CD14-positive monocyte (primary cell): ENCODE measurements at regions not wholly inside any gene's neighbourhood (a gene's known extent, or its start where the extent isn't known, plus 50 kb on each side); places are given as distances from the start of the nearest gene placed in this dataset.
"Not testable (repeated sequence)": the region's sequence is repeated elsewhere in the genome, so short reads cannot be mapped to it uniquely, and the experiment has no call there.

Experiments used
- DNase-seq, 3 donors: peaks; one replicate each; pipeline ENCODE4 v3.0.0-alpha.2; 2011 to 2022
- H2AFZ ChIP-seq: 2 replicates; pipeline ENCODE4 v1.6.0; 2012; ENCODE audit warnings: mild to moderate bottlenecking, low read depth, low read length, inconsistent platforms; ENCODE audit not compliant: insufficient read depth, poor library complexity, severe bottlenecking
- H3K27ac ChIP-seq, 2 donors: 1 replicate in 1 of 2; 2 replicates in 1 of 2; pipeline ENCODE4 v1.5.1; 2012 to 2013; ENCODE audit warnings: low read length in 2 of 2, control low read depth in 1 of 2, inconsistent platforms in 1 of 2, low read depth in 1 of 2, mild to moderate bottlenecking in 1 of 2
- H3K27me3 ChIP-seq, 2 donors: one replicate each; pipeline versions ENCODE4 v1.6.0 to v1.6.1; 2011 to 2013; ENCODE audit warnings: low read length in 2 of 2; ENCODE audit not compliant: control insufficient read depth in 2 of 2, insufficient read depth in 2 of 2
- H3K36me3 ChIP-seq, 2 donors: replicated peaks in 1 of 2; 1 replicate in 1 of 2; 2 replicates in 1 of 2; pipeline versions ENCODE4 v1.5.1 to v1.6.1; 2012 to 2013; ENCODE audit warnings: low read length in 2 of 2, control low read depth in 1 of 2, inconsistent platforms in 1 of 2, mild to moderate bottlenecking in 1 of 2; ENCODE audit not compliant: insufficient read depth in 2 of 2, control insufficient read depth in 1 of 2
- H3K4me1 ChIP-seq, 2 donors: 1 replicate in 1 of 2; 2 replicates in 1 of 2; pipeline versions ENCODE4 v1.5.1 to v1.6.1; 2012 to 2013; ENCODE audit warnings: low read length in 2 of 2, control low read depth in 1 of 2, inconsistent platforms in 1 of 2, mild to moderate bottlenecking in 1 of 2, moderate library complexity in 1 of 2; ENCODE audit not compliant: insufficient read depth in 2 of 2, control insufficient read depth in 1 of 2
- H3K4me2 ChIP-seq: replicated peaks from 2 replicates; pipeline ENCODE3; 2012; ENCODE audit warnings: low read length, moderate library complexity, mild to moderate bottlenecking; ENCODE audit not compliant: poor library complexity, severe bottlenecking; ENCODE audit errors: extremely low read depth
- H3K4me3 ChIP-seq, 3 experiments: fragments of 200-600 bp in 1 of 3; sonication (generic) in 1 of 3; replicated peaks in 1 of 3; 1 replicate in 2 of 3; 2 replicates in 1 of 3; pipeline ENCODE4 v1.5.1; 2011 to 2013; ENCODE audit warnings: low read length in 3 of 3, mild to moderate bottlenecking in 3 of 3, control low read depth in 2 of 3, low read depth in 2 of 3, inconsistent platforms in 1 of 3, moderate library complexity in 1 of 3
- H3K79me2 ChIP-seq: 2 replicates; pipeline ENCODE4 v1.6.0; 2012; ENCODE audit warnings: mild to moderate bottlenecking, control low read depth, inconsistent platforms, low read length, moderate library complexity; ENCODE audit not compliant: insufficient read depth
- H3K9ac ChIP-seq: 2 replicates; pipeline ENCODE4 v1.6.0; 2017; ENCODE audit warnings: low read length, mild to moderate bottlenecking; ENCODE audit not compliant: insufficient read depth, poor library complexity, severe bottlenecking
- H3K9me3 ChIP-seq, 2 donors: replicated peaks in 1 of 2; 1 replicate in 1 of 2; 2 replicates in 1 of 2; pipeline versions ENCODE4 v1.5.1 to v1.6.1; 2012 to 2013; ENCODE audit warnings: low read length in 2 of 2, control low read depth in 1 of 2; ENCODE audit not compliant: control insufficient read depth in 1 of 2, insufficient read depth in 1 of 2
- H4K20me1 ChIP-seq: 2 replicates; pipeline ENCODE4 v1.6.0; 2012; ENCODE audit warnings: mild to moderate bottlenecking, low read length, control low read depth, moderate library complexity; ENCODE audit not compliant: insufficient read depth
- H3K27ac Mint-ChIP-seq, 7 donors: one replicate each; pipeline ENCODE4 v1.8.0; 2020; ENCODE audit warnings: mild to moderate bottlenecking in 7 of 7, mixed read lengths in 7 of 7, moderate library complexity in 6 of 7, inconsistent platforms in 2 of 7
- H3K27me3 Mint-ChIP-seq, 3 donors: one replicate each; pipeline ENCODE4 v1.8.0; 2021 to 2022; ENCODE audit warnings: low read depth in 3 of 3, mild to moderate bottlenecking in 3 of 3, mixed read lengths in 3 of 3, moderate library complexity in 3 of 3, inconsistent platforms in 1 of 3
- H3K36me3 Mint-ChIP-seq, 2 donors: one replicate each; pipeline ENCODE4 v1.8.0; 2020; ENCODE audit warnings: mixed read lengths in 2 of 2, inconsistent platforms in 1 of 2, mild to moderate bottlenecking in 1 of 2
- H3K4me1 Mint-ChIP-seq: one replicate; pipeline ENCODE4 v1.8.0; 2020; ENCODE audit warnings: mild to moderate bottlenecking, mixed read lengths
- H3K4me3 Mint-ChIP-seq, 2 donors: one replicate each; pipeline ENCODE4 v1.8.0; 2020; ENCODE audit warnings: mild to moderate bottlenecking in 2 of 2, mixed read lengths in 2 of 2, moderate library complexity in 1 of 2
- H3K9me3 Mint-ChIP-seq, 7 donors: one replicate each; pipeline ENCODE4 v1.8.0; 2020 to 2022; ENCODE audit warnings: mixed read lengths in 7 of 7, mild to moderate bottlenecking in 6 of 7, moderate library complexity in 6 of 7, inconsistent platforms in 2 of 7
- WGBS: methylation state at CpG from one replicate; pipeline ENCODE4 v1.1.5; 2013; ENCODE audit warnings: missing lambda C conversion rate; ENCODE audit not compliant: insufficient coverage; 5-methylcytosine and 5-hydroxymethylcytosine counted together
- intact Hi-C, 2 donors: fragments of 100-400 bp; cut with micrococcal nuclease; formaldehyde crosslinking; loops; one replicate each; pipeline versions ENCODE4 v1.15.0 to v1.15.1; 2023
- TF ChIP-seq, protein P1 (sequence below): fragments of 200-600 bp; IDR thresholded peaks from one replicate; pipeline ENCODE4 v1.8.0; 2022; ENCODE audit warnings: antibody characterized with exemption, mild to moderate bottlenecking

DNA sequence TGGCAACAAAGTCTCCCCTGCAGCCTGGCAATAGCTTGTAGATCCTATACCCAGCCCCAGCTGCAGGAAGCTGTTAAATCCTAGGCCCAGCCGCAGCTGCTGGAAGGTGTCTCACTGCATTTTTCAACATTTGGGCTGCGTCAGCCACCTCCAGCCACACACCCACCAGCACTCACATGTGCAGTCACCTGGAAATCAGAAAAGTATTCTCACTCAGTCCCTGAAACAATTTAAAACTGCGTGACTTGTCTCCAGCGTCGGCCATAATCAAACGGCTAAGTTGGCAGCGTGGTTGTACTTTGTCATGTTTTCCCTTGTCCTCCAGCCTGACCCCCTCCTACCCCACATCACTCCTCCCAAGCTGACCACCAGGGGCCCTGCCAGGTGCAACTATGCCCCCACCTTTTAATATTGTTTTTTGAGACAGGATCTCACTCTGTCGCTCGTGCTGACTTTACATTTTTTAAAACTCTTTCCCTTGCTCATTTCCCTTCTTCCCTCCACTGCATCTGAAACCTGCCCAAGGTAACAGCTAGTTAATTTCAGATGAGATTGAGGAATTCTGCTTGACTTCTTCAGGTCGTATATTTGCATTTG is 97.2 kb upstream of the FRG1 start:
- Histone ChIP-seq H3K27ac (no peak overlapping the region), H2AFZ (no peak overlapping the region), H3K9me3 (peaks cover 11 to 21% of the 10 kb centered on the region in 2 donors), H3K27me3 (no peaks in the 10 kb centered on the region), H3K4me1 (no peaks in the 10 kb centered on the region), H4K20me1 (no peaks in the 10 kb centered on the region), H3K79me2 (no peaks in the 10 kb centered on the region), H3K4me3 (no peak overlapping the region), H3K36me3 (no peaks in the 10 kb centered on the region), H3K4me2 (no peak overlapping the region), H3K9ac (no peak overlapping the region)
- H3K36me3 Mint-ChIP-seq: no peaks in the 10 kb centered on the region
- peaks cover 0 to 3% (median 0%) of the 10 kb centered on the region in 3 donors for H3K27me3 Mint-ChIP-seq
- 93% methylated on average over 7 of the region's 10 CpGs for WGBS
- H3K4me1 Mint-ChIP-seq: no peaks in the 10 kb centered on the region
- no peak overlapping the region for H3K27ac Mint-ChIP-seq
- H3K9me3 Mint-ChIP-seq: peaks cover 0 to 10% (median 2%) of the 10 kb centered on the region in 7 donors
- H3K4me3 Mint-ChIP-seq: no peak overlapping the region
- DNase-seq: no peak
- TF ChIP-seq, protein P1, sequence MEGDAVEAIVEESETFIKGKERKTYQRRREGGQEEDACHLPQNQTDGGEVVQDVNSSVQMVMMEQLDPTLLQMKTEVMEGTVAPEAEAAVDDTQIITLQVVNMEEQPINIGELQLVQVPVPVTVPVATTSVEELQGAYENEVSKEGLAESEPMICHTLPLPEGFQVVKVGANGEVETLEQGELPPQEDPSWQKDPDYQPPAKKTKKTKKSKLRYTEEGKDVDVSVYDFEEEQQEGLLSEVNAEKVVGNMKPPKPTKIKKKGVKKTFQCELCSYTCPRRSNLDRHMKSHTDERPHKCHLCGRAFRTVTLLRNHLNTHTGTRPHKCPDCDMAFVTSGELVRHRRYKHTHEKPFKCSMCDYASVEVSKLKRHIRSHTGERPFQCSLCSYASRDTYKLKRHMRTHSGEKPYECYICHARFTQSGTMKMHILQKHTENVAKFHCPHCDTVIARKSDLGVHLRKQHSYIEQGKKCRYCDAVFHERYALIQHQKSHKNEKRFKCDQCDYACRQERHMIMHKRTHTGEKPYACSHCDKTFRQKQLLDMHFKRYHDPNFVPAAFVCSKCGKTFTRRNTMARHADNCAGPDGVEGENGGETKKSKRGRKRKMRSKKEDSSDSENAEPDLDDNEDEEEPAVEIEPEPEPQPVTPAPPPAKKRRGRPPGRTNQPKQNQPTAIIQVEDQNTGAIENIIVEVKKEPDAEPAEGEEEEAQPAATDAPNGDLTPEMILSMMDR: no peak
- intact Hi-C loops: no loop called here

DNA sequence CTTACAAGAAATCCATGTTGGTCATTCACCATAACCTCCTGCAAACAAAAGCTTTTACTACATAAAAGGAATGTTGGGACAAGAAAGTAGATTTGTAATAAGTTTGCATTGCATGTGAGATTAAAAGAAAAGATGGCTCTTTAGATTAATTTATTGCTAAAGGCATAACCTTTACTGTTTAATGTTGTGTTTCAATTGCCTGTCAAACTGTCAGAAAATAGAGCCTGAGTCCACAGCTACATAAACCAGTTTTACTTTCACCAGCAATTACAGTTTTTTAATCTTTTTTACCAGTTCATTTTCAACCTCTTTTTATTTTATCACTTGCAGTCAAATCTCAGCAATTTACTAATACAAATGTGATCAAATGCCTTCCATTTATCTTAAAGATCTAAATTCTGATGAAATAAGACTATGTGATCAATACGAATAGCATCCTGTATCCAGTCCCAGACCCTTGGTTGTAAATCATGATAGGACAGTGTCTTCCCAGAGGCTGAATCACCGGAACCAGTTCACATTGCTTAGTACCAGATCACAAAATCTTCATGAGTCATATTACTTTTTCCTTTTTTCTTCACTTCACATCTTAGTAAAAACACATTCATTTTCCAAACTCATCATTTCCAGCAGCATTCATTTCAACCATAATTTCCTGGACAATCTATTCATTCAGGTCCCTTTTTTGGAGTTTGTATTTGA is 95.4 kb upstream of the FRG1 start:
- no peaks in the 10 kb centered on the region for H3K27me3 ChIP-seq
- H3K27me3 Mint-ChIP-seq: peaks cover 0 to 4% (median 0%) of the 10 kb centered on the region in 3 donors

DNA sequence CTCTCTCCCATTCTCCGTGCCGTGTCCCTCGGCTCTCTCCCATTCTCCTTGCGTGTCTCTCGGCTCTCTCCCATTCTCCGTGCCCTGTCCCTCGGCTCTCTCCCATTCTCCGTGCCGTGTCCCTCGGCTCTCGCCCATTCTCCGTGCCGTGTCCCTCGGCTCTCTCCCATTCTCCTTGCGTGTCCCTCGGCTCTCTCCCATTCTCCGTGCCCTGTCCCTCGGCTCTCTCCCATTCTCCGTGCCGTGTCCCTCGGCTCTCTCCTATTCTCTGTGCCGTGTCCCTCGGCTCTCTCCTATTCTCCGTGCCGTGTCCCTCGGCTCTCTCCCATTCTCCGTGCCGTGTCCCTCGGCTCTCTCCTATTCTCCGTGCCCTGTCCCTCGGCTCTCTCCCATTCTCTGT is 94.6 kb upstream of the FRG1 start:
- H3K27ac ChIP-seq, intact Hi-C loops, H3K27me3 Mint-ChIP-seq: not testable (repeated sequence)

More for the DNA sequence above, 95.4 kb upstream of the FRG1 start:
- 86% methylated on average over 2 of the region's 2 CpGs for WGBS
- H3K9ac ChIP-seq: no peak overlapping the region
- H4K20me1 ChIP-seq: no peaks in the 10 kb centered on the region
- H3K27ac ChIP-seq: no peak overlapping the region
- no peak overlapping the region for H2AFZ ChIP-seq
- no peak overlapping the region for H3K27ac Mint-ChIP-seq
- no peaks in the 10 kb centered on the region for H3K4me1 ChIP-seq
- no peaks in the 10 kb centered on the region for H3K79me2 ChIP-seq
- H3K36me3 Mint-ChIP-seq: no peaks in the 10 kb centered on the region
- no peak for DNase-seq
- no peaks in the 10 kb centered on the region for H3K4me1 Mint-ChIP-seq
- H3K9me3 ChIP-seq: peaks cover 11 to 21% of the 10 kb centered on the region in 2 donors
- no peak overlapping the region for H3K4me3 ChIP-seq
- TF ChIP-seq, protein P1: no peak
- no peak overlapping the region for H3K4me3 Mint-ChIP-seq
- H3K9me3 Mint-ChIP-seq: peaks cover 0 to 10% (median 2%) of the 10 kb centered on the region in 7 donors
- H3K36me3 ChIP-seq: no peaks in the 10 kb centered on the region
- intact Hi-C loops: no loop called here
- no peak overlapping the region for H3K4me2 ChIP-seq

More for the DNA sequence above, 94.6 kb upstream of the FRG1 start:
- not testable (repeated sequence) for H3K36me3 ChIP-seq, H3K9me3 Mint-ChIP-seq, H3K4me1 ChIP-seq, H3K79me2 ChIP-seq, H3K36me3 Mint-ChIP-seq, H3K4me3 Mint-ChIP-seq, H4K20me1 ChIP-seq, H3K4me1 Mint-ChIP-seq, H3K27ac Mint-ChIP-seq, H2AFZ ChIP-seq, H3K27me3 ChIP-seq, H3K9ac ChIP-seq, H3K4me3 ChIP-seq, H3K4me2 ChIP-seq
- H3K9me3 ChIP-seq: peaks cover 11 to 21% of the 10 kb centered on the region in 2 donors
- DNase-seq: peak in 1 of 3 donors; percentile 7
- 90% methylated on average over 21 of the region's 31 CpGs for WGBS
